ENCODE measurements at regions not wholly inside any gene's neighbourhood (a gene's known extent, or its start where the extent isn't known, plus 50 kb on each side); places are given as distances from the start of the nearest gene placed in this dataset.

GRCh38 chr1:14487671-14488070 lies 110.8 kb upstream of the KAZN start:
- H3K27me3 Mint-ChIP-seq (ENCODE audit: insufficient read depth), result no peaks in the 10 kb centered on the region
- DNase-seq (ENCODE audit: low spot score), result no peak
- no peaks in the 10 kb centered on the region for H3K4me1 Mint-ChIP-seq (ENCODE audit: low read depth)
- H3K4me3 Mint-ChIP-seq, result no peak overlapping the region
- no peaks in the 10 kb centered on the region for H3K36me3 Mint-ChIP-seq (ENCODE audit: low read depth)
- intact Hi-C loops (cut with micrococcal nuclease), result no loop called here
- no peak overlapping the region for H3K27ac Mint-ChIP-seq
- H3K9me3 Mint-ChIP-seq, result no peaks in the 10 kb centered on the region

GRCh38 chr1:14494911-14495310 lies 103.6 kb upstream of the KAZN start:
- Mint-ChIP-seq H3K36me3 (ENCODE audit: low read depth) (no peaks in the 10 kb centered on the region), H3K27ac (no peak overlapping the region), H3K27me3 (ENCODE audit: insufficient read depth) (peaks cover 5% of the 10 kb centered on the region), H3K4me1 (ENCODE audit: low read depth) (no peaks in the 10 kb centered on the region), H3K4me3 (no peak overlapping the region), H3K9me3 (no peaks in the 10 kb centered on the region)
- intact Hi-C loops (cut with micrococcal nuclease), result no loop called here
- DNase-seq (ENCODE audit: low spot score), result no peak

- no peak overlapping the region for H3K27ac Mint-ChIP-seq
- H3K4me1 Mint-ChIP-seq (ENCODE audit: low read depth), result no peaks in the 10 kb centered on the region
- no peaks in the 10 kb centered on the region for H3K36me3 Mint-ChIP-seq (ENCODE audit: low read depth)
Measured at GRCh38 chr1:14495381-14495780, 103.1 kb upstream of the KAZN start.

GRCh38 chr1:14495996-14496395 lies 102.5 kb upstream of the KAZN start:
- Mint-ChIP-seq H3K27ac (no peak overlapping the region), H3K9me3 (no peaks in the 10 kb centered on the region), H3K27me3 (ENCODE audit: insufficient read depth) (peaks cover 5% of the 10 kb centered on the region), H3K4me1 (ENCODE audit: low read depth) (no peaks in the 10 kb centered on the region), H3K4me3 (no peak overlapping the region), H3K36me3 (ENCODE audit: low read depth) (no peaks in the 10 kb centered on the region)
- no peak for DNase-seq (ENCODE audit: low spot score)
- intact Hi-C loops (cut with micrococcal nuclease), result no loop called here

More at GRCh38 chr1:14495381-14495780, 103.1 kb upstream of the KAZN start:
- Mint-ChIP-seq H3K9me3 (no peaks in the 10 kb centered on the region), H3K4me3 (no peak overlapping the region), H3K27me3 (ENCODE audit: insufficient read depth) (peaks cover 5% of the 10 kb centered on the region)
- no peak for DNase-seq (ENCODE audit: low spot score)
- intact Hi-C loops (cut with micrococcal nuclease), result no loop called here

- H3K36me3 Mint-ChIP-seq (ENCODE audit: low read depth), result no peaks in the 10 kb centered on the region
- no peaks in the 10 kb centered on the region for H3K4me1 Mint-ChIP-seq (ENCODE audit: low read depth)
- peaks cover 5% of the 10 kb centered on the region for H3K27me3 Mint-ChIP-seq (ENCODE audit: insufficient read depth)
- no peak for DNase-seq (ENCODE audit: low spot score)
- H3K27ac Mint-ChIP-seq, result no peak overlapping the region
- intact Hi-C loops (cut with micrococcal nuclease), result no loop called here
- H3K9me3 Mint-ChIP-seq, result no peaks in the 10 kb centered on the region
- no peak overlapping the region for H3K4me3 Mint-ChIP-seq
Measured at GRCh38 chr1:14498839-14499238, 99.6 kb upstream of the KAZN start.

GRCh38 chr1:14499312-14500040 lies 99.0 kb upstream of the KAZN start:
- Mint-ChIP-seq H3K27me3 (ENCODE audit: insufficient read depth) (peaks cover 5% of the 10 kb centered on the region), H3K9me3 (no peaks in the 10 kb centered on the region), H3K36me3 (ENCODE audit: low read depth) (no peaks in the 10 kb centered on the region), H3K4me1 (ENCODE audit: low read depth) (no peaks in the 10 kb centered on the region), H3K27ac (no peak overlapping the region), H3K4me3 (no peak overlapping the region)
- intact Hi-C loops (cut with micrococcal nuclease), result no loop called here
- DNase-seq (ENCODE audit: low spot score), result no peak

- DNase-seq (ENCODE audit: low spot score), result no peak
- intact Hi-C loops (cut with micrococcal nuclease), result no loop called here
- H3K27ac Mint-ChIP-seq, result no peak overlapping the region
- no peaks in the 10 kb centered on the region for H3K36me3 Mint-ChIP-seq (ENCODE audit: low read depth)
- H3K9me3 Mint-ChIP-seq, result no peaks in the 10 kb centered on the region
- H3K4me1 Mint-ChIP-seq (ENCODE audit: low read depth), result no peaks in the 10 kb centered on the region
- no peak overlapping the region for H3K4me3 Mint-ChIP-seq
- H3K27me3 Mint-ChIP-seq (ENCODE audit: insufficient read depth), result peaks cover 5% of the 10 kb centered on the region
Measured at GRCh38 chr1:14500041-14500440, 98.4 kb upstream of the KAZN start.

GRCh38 chr1:14500912-14501311 lies 97.6 kb upstream of the KAZN start:
- Mint-ChIP-seq H3K27me3 (ENCODE audit: insufficient read depth) (peaks cover 5% of the 10 kb centered on the region), H3K4me3 (no peak overlapping the region), H3K27ac (no peak overlapping the region), H3K36me3 (ENCODE audit: low read depth) (no peaks in the 10 kb centered on the region), H3K4me1 (ENCODE audit: low read depth) (no peaks in the 10 kb centered on the region), H3K9me3 (no peaks in the 10 kb centered on the region)
- intact Hi-C loops (cut with micrococcal nuclease), result no loop called here
- DNase-seq (ENCODE audit: low spot score), result no peak

GRCh38 chr1:14504517-14504916 lies 94.0 kb upstream of the KAZN start:
- no peak overlapping the region for H3K4me3 Mint-ChIP-seq
- H3K36me3 Mint-ChIP-seq (ENCODE audit: low read depth), result no peaks in the 10 kb centered on the region
- no peaks in the 10 kb centered on the region for H3K27me3 Mint-ChIP-seq (ENCODE audit: insufficient read depth)
- no peaks in the 10 kb centered on the region for H3K4me1 Mint-ChIP-seq (ENCODE audit: low read depth)
- DNase-seq (ENCODE audit: low spot score), result no peak
- H3K9me3 Mint-ChIP-seq, result no peaks in the 10 kb centered on the region
- H3K27ac Mint-ChIP-seq, result no peak overlapping the region
- intact Hi-C loops (cut with micrococcal nuclease), result no loop called here

GRCh38 chr1:14506471-14507255 lies 91.8 kb upstream of the KAZN start:
- Mint-ChIP-seq H3K27ac (no peak overlapping the region), H3K27me3 (ENCODE audit: insufficient read depth) (peaks cover 2% of the 10 kb centered on the region), H3K36me3 (ENCODE audit: low read depth) (no peaks in the 10 kb centered on the region), H3K9me3 (no peaks in the 10 kb centered on the region), H3K4me3 (no peak overlapping the region), H3K4me1 (ENCODE audit: low read depth) (no peaks in the 10 kb centered on the region)
- no peak for DNase-seq (ENCODE audit: low spot score)
- intact Hi-C loops (cut with micrococcal nuclease), result no loop called here

- intact Hi-C loops (cut with micrococcal nuclease), result no loop called here
- Mint-ChIP-seq H3K4me3 (no peak overlapping the region), H3K36me3 (ENCODE audit: low read depth) (no peaks in the 10 kb centered on the region), H3K27me3 (ENCODE audit: insufficient read depth) (peaks cover 2% of the 10 kb centered on the region), H3K27ac (no peak overlapping the region), H3K9me3 (no peaks in the 10 kb centered on the region), H3K4me1 (ENCODE audit: low read depth) (no peaks in the 10 kb centered on the region)
- no peak for DNase-seq (ENCODE audit: low spot score)
Measured at GRCh38 chr1:14507262-14507661, 91.2 kb upstream of the KAZN start.

GRCh38 chr1:14508613-14509012 lies 89.9 kb upstream of the KAZN start:
- no peaks in the 10 kb centered on the region for H3K4me1 Mint-ChIP-seq (ENCODE audit: low read depth)
- no peak overlapping the region for H3K4me3 Mint-ChIP-seq
- no peak overlapping the region for H3K27ac Mint-ChIP-seq
- no peaks in the 10 kb centered on the region for H3K36me3 Mint-ChIP-seq (ENCODE audit: low read depth)
- peaks cover 2% of the 10 kb centered on the region for H3K27me3 Mint-ChIP-seq (ENCODE audit: insufficient read depth)
- DNase-seq (ENCODE audit: low spot score), result no peak
- intact Hi-C loops (cut with micrococcal nuclease), result no loop called here
- no peaks in the 10 kb centered on the region for H3K9me3 Mint-ChIP-seq

- intact Hi-C loops (cut with micrococcal nuclease), result no loop called here
- Mint-ChIP-seq H3K4me3 (no peak overlapping the region), H3K27me3 (ENCODE audit: insufficient read depth) (peaks cover 2% of the 10 kb centered on the region), H3K36me3 (ENCODE audit: low read depth) (no peaks in the 10 kb centered on the region), H3K27ac (no peak overlapping the region), H3K9me3 (no peaks in the 10 kb centered on the region), H3K4me1 (ENCODE audit: low read depth) (no peaks in the 10 kb centered on the region)
- DNase-seq (ENCODE audit: low spot score), result no peak
Measured at GRCh38 chr1:14511166-14511680, 87.3 kb upstream of the KAZN start.

Measured in activated T-helper 1 cell treated with anti-CD3 and anti-CD28 coated beads, Interleukin-12 subunit alpha, Interleukin-12 subunit beta, Interleukin-2, Interleukin-4 antibody, amounts not matched to agents 30 ng/mL and 10 ng/mL and 1 ng/mL, durations not matched to agents 14 hours and 24 hours and 36 hours (primary cell).